ENCODE measurements at regions not wholly inside any gene's neighbourhood (a gene's known extent, or its start where the extent isn't known, plus 50 kb on each side); places are given as distances from the start of the nearest gene placed in this dataset.

GRCh38 chr1:87791931-87792740 lies 463.5 kb downstream of the LMO4 start:
- no peak for DNase-seq

GRCh38 chr1:87794788-87795614 lies 466.3 kb downstream of the LMO4 start:
- DNase-seq = peak; percentile 77

- DNase-seq = no peak
These were observed 467.1 kb downstream of the LMO4 start for GRCh38 chr1:87795615-87796337.

- DNase-seq = no peak
These were observed 467.8 kb downstream of the LMO4 start for GRCh38 chr1:87796471-87796901.

GRCh38 chr1:87799451-87799850 lies 470.8 kb downstream of the LMO4 start:
- no peak for DNase-seq

GRCh38 chr1:87800006-87800405 lies 471.3 kb downstream of the LMO4 start:
- no peak for DNase-seq

- no peak for DNase-seq
These were observed 474.7 kb downstream of the LMO4 start for GRCh38 chr1:87803375-87803774.

GRCh38 chr1:87804128-87804527 lies 475.4 kb downstream of the LMO4 start:
- DNase-seq = no peak

GRCh38 chr1:87805666-87806378 lies 477.1 kb downstream of the LMO4 start:
- DNase-seq = peak; percentile 55

- DNase-seq = no peak
These were observed 477.9 kb downstream of the LMO4 start for GRCh38 chr1:87806379-87807094.

- DNase-seq = no peak
These were observed 481.5 kb downstream of the LMO4 start for GRCh38 chr1:87810166-87810565.

GRCh38 chr1:87812871-87813577 lies 484.3 kb downstream of the LMO4 start:
- no peak for DNase-seq

GRCh38 chr1:87814573-87814972 lies 485.9 kb downstream of the LMO4 start:
- DNase-seq = no peak

- no peak for DNase-seq
These were observed 488.0 kb downstream of the LMO4 start for GRCh38 chr1:87816646-87817045.

- DNase-seq = no peak
These were observed 492.1 kb downstream of the LMO4 start for GRCh38 chr1:87820668-87821334.

GRCh38 chr1:87821335-87821697 lies 492.6 kb downstream of the LMO4 start:
- no peak for DNase-seq

- DNase-seq = peak; percentile 81
These were observed 498.1 kb downstream of the LMO4 start for GRCh38 chr1:87826681-87827251.

- no peak for DNase-seq
These were observed 500.7 kb downstream of the LMO4 start for GRCh38 chr1:87829360-87829759.

- no peak for DNase-seq
These were observed 501.8 kb downstream of the LMO4 start for GRCh38 chr1:87830432-87830978.

GRCh38 chr1:87833166-87833565 lies 504.5 kb downstream of the LMO4 start:
- DNase-seq = peak; percentile 4

All from HCEC 1CT (cell line).